Liver (tissue), 3 donors: ENCODE measurements at regions not wholly inside any gene's neighbourhood (a gene's known extent, or its start where the extent isn't known, plus 50 kb on each side); places are given as distances from the start of the nearest gene placed in this dataset.

Experiments
- CTCF ChIP-seq: fragments of 150-350 bp; IDR thresholded peaks from 2 replicates; pipeline ENCODE4 v1.5.1; 2017; ENCODE audit warnings: improper control_type of control experiment, low read depth, low read length; ENCODE audit not compliant: missing input control
- JUND ChIP-seq, 2 donors: IDR thresholded peaks; 2 replicates each; pipeline ENCODE4 v1.6.1; 2016; ENCODE audit warnings: antibody characterized with exemption in 2 of 2
- RAD21 ChIP-seq, 2 donors: IDR thresholded peaks; 2 replicates each; pipeline ENCODE4 v1.6.1; 2016; ENCODE audit warnings: antibody characterized with exemption in 2 of 2, mild to moderate bottlenecking in 2 of 2
- RXRA ChIP-seq, 2 donors: IDR thresholded peaks; 2 replicates each; pipeline ENCODE4 v1.6.1; 2017 to 2018; ENCODE audit warnings: antibody characterized with exemption in 2 of 2, mild to moderate bottlenecking in 1 of 2
- SP1 ChIP-seq: IDR thresholded peaks from 2 replicates; pipeline ENCODE4 v1.6.1; 2018; ENCODE audit warnings: antibody characterized with exemption, mild to moderate bottlenecking
- YY1 ChIP-seq: IDR thresholded peaks from 2 replicates; pipeline ENCODE4 v1.6.1; 2016; ENCODE audit warnings: antibody characterized with exemption, mild to moderate bottlenecking
- donor health status: healthy.
- donor health status: healthy.

- no peak for TF ChIP-seq RXRA (IDR thresholded peaks at IDR 0.05)
- no peak for TF ChIP-seq CTCF
- TF ChIP-seq RAD21 (IDR thresholded peaks at IDR 0.05): no peak
- no peak for TF ChIP-seq JUND (IDR thresholded peaks at IDR 0.05)
- no peak for TF ChIP-seq YY1
- no peak for TF ChIP-seq SP1
These were observed 287.6 kb upstream of the STT3B start for GRCh38 chr3:31244929-31245817.
